SU-DHL-6 (cell line): ENCODE measurements at regions not wholly inside any gene's neighbourhood (a gene's known extent, or its start where the extent isn't known, plus 50 kb on each side); places are given as distances from the start of the nearest gene placed in this dataset.

ENCODE experiments used
- CTCF ChIP-seq: fragments of 200-600 bp; sonication (generic); IDR thresholded peaks from one replicate; pipeline ENCODE4 v1.5.1; 2017; ENCODE audit warnings: antibody characterized with exemption, mild to moderate bottlenecking, low read length, moderate library complexity; ENCODE audit not compliant: insufficient read depth, poor library complexity, severe bottlenecking
- EZH2phosphoT487 ChIP-seq: fragments of 200-600 bp; sonication (generic), shearing (Covaris generic); conservative IDR thresholded peaks from 2 replicates; pipeline ENCODE4 v1.6.1; 2018; ENCODE audit warnings: mild to moderate bottlenecking, antibody characterized with exemption, low read length, moderate library complexity, mixed read lengths

GRCh38 chr6:118718297-118718696 lies 66.9 kb upstream of the CEP85L start:
- TF ChIP-seq CTCF, result no peak
- no peak for TF ChIP-seq EZH2phosphoT487
